WERI-Rb-1 (cell line): ENCODE measurements at regions not wholly inside any gene's neighbourhood (a gene's known extent, or its start where the extent isn't known, plus 50 kb on each side); places are given as distances from the start of the nearest gene placed in this dataset.

Experiments used
- DNase-seq: peaks from one replicate; pipeline ENCODE4 v3.0.0-alpha.2; 2020
- H3K27ac ChIP-seq: fragments of 250-450 bp; sonication (Bioruptor Pico); 2 replicates; pipeline ENCODE4 v1.5.1; 2020; ENCODE audit warnings: mild to moderate bottlenecking, moderate library complexity
- H3K27me3 ChIP-seq: fragments of 250-450 bp; sonication (Bioruptor Pico); 2 replicates; pipeline ENCODE4 v1.5.1; 2021; ENCODE audit warnings: mild to moderate bottlenecking, low read depth, moderate library complexity; ENCODE audit not compliant: insufficient read depth, severe bottlenecking
- H3K36me3 ChIP-seq: fragments of 250-450 bp; sonication (Bioruptor Pico); 2 replicates; pipeline ENCODE4 v1.5.1; 2020; ENCODE audit warnings: mild to moderate bottlenecking, moderate library complexity
- H3K4me3 ChIP-seq: 2 replicates; pipeline ENCODE4 v1.5.1; 2011; ENCODE audit warnings: low read depth, mild to moderate bottlenecking, control low read depth, low read length
- H3K9me3 ChIP-seq: fragments of 250-450 bp; sonication (Bioruptor Pico); 2 replicates; pipeline ENCODE4 v1.5.1; 2021; ENCODE audit warnings: mild to moderate bottlenecking, moderate library complexity; ENCODE audit not compliant: severe bottlenecking
- CTCF ChIP-seq: IDR thresholded peaks from 2 replicates; pipeline ENCODE4 v1.5.1; 2011; ENCODE audit warnings: low read depth, mild to moderate bottlenecking, control low read depth, inconsistent platforms, low read length

DNA sequence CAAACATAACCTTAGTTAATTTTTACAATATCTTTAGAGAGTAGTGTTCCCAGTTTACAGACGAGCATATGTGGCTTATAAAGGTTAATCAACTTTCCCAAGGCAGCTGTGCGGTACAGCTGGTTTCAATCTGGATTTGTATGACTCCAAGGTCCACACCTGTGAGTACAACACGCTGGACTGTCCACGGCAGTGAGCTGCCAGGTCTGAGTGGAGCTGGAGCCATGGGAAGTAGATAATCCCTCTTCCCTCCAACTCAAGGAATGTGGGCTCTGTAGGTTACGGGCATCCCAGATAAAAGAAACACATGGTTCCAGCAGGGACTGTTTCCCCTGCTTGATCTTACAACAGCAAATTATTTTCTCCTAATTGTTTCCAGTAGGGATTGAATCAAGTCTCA is 102.2 kb downstream of the SOD2 start:
- Histone ChIP-seq H3K4me3 (no peak overlapping the region), H3K27me3 (peaks cover 37% of the 10 kb centered on the region), H3K9me3 (no peaks in the 10 kb centered on the region), H3K36me3 (no peaks in the 10 kb centered on the region), H3K27ac (no peak overlapping the region)
- TF ChIP-seq CTCF = no peak
- no peak for DNase-seq

DNA sequence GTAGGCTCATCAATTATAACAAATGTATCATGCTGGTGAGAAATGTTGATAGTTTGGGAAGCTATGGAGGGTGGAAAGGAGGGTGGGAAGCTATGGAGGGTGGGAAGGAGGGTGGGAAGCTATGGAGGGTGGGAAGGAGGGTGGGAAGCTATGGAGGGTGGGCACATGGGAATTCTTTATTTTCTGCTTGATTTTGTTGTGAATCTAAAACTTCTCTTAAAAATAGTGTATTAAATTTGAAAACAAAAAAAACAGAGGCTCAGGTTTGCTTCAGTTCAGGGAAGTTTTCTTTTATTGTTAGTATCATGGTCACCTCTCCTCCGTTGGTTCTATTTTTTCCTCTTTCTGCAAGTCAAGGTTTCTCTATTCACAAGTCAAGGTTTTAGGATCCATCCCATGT is 106.4 kb downstream of the SOD2 start:
- H3K9me3 ChIP-seq = peaks cover 1% of the 10 kb centered on the region
- no peak for TF ChIP-seq CTCF

GRCh38 chr6:159582736-159583135 is 110.3 kb downstream of the SOD2 start:
- DNase-seq = no peak
- TF ChIP-seq CTCF = no peak
- no peaks in the 10 kb centered on the region for H3K36me3 ChIP-seq
- no peak overlapping the region for H3K27ac ChIP-seq
- peaks cover 58% of the 10 kb centered on the region for H3K27me3 ChIP-seq
- peaks cover 3% of the 10 kb centered on the region for H3K9me3 ChIP-seq
- H3K4me3 ChIP-seq = no peak overlapping the region

More for the DNA sequence above, 106.4 kb downstream of the SOD2 start:
- Histone ChIP-seq H3K4me3 (no peak overlapping the region), H3K27me3 (peaks cover 50% of the 10 kb centered on the region), H3K36me3 (no peaks in the 10 kb centered on the region), H3K27ac (no peak overlapping the region)
- DNase-seq = no peak

GRCh38 chr6:159578629-159579028 is 114.4 kb downstream of the SOD2 start:
- Histone ChIP-seq H3K27ac (no peak overlapping the region), H3K9me3 (peaks cover 3% of the 10 kb centered on the region), H3K4me3 (no peak overlapping the region), H3K36me3 (no peaks in the 10 kb centered on the region), H3K27me3 (peaks cover 81% of the 10 kb centered on the region)
- no peak for DNase-seq
- no peak for TF ChIP-seq CTCF

- Histone ChIP-seq H3K27me3 (peaks cover 81% of the 10 kb centered on the region), H3K9me3 (peaks cover 3% of the 10 kb centered on the region), H3K36me3 (no peaks in the 10 kb centered on the region), H3K4me3 (no peak overlapping the region), H3K27ac (no peak overlapping the region)
- no peak for TF ChIP-seq CTCF
- DNase-seq = no peak
Observed at GRCh38 chr6:159577564-159577963, 115.5 kb downstream of the SOD2 start.

DNA sequence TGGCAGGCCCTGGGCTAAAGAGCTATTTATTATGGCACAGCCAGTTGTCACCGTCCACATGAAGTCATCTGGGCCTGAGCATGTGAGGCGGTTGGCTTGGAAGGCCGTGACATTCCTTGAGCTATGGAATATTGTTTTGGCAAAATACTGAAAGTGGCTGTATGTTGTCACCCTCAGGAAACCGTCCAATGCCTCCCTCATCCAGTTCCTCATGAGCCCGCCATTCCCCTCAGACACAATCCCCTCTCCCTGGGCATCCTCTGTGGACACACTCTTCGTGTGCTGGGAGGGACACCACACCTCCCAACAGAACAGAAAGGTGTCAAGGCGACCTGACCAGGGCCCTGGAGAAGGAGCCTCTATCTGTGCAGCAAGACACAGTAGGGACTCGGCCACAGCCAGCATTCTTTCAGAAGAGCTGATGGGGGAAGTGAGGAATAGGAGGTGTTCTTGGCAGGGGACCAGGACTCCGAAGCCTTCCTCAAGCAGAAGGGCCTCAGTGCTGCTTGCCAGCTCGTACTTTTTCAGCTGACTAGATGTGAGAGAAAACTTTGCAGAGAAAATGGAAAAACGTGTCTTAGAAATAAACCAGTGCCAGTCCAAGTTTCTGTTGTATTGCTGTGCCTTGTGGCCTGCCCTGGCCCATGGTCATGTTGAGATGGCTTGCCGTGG is 120.5 kb downstream of the SOD2 start:
- Histone ChIP-seq H3K27ac (no peak overlapping the region), H3K9me3 (peaks cover 10% of the 10 kb centered on the region), H3K4me3 (no peak overlapping the region), H3K36me3 (no peaks in the 10 kb centered on the region), H3K27me3 (peaks cover 50% of the 10 kb centered on the region)
- TF ChIP-seq CTCF = no peak
- DNase-seq = no peak
